ENCODE measurements at regions not wholly inside any gene's neighbourhood (a gene's known extent, or its start where the extent isn't known, plus 50 kb on each side); places are given as distances from the start of the nearest gene placed in this dataset.
"Not testable (repeated sequence)": the region's sequence is repeated elsewhere in the genome, so short reads cannot be mapped to it uniquely, and the experiment has no call there.

DNA sequence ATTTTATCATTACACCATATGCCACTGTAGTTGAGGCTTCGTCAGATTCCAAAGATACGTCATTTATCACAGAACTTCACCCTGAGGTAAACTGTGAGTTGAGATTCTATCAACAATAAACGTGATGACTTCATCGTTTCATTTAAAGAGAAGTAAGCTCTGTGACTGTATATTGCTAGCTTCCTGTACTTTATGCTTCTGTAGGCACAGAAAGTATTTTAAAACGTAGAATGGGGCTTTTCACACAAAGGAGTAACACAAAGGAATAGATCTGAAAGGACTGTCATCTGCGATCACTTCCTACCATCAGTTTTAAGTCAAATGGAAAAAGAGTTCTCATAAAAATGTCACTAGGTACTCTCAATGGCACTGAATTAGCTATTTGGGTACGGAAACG lies 234.4 kb upstream of the MCHR2 start:
- no peak for DNase-seq (ENCODE audit: low read depth in 2 of 2)

GRCh38 chr6:100226811-100227210 lies 232.8 kb upstream of the MCHR2 start:
- no peak for DNase-seq (ENCODE audit: low read depth in 2 of 2)

DNA sequence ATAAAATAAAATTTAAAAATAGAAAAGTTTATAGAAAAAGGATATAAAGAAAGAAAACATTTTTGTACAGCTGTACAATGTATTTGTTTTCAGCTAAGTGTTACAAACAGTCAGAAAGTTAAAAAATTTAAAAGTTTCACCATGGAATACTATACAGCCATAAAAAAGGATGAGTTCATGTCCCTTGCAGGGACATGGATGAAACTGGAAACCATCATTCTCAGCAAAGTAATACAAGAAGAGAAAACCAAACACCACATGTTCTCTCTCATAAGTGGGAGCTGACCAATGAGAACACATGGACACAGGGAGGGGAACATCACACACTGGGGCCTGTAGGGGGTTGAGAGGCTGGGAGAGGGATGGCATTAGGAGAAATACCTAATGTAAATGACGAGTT lies 229.9 kb upstream of the MCHR2 start:
- not testable (repeated sequence) for DNase-seq (ENCODE audit: low read depth in 2 of 2)

- DNase-seq (ENCODE audit: low read depth in 2 of 2): no peak
Measured at GRCh38 chr6:100220543-100220942, 226.5 kb upstream of the MCHR2 start.

DNA sequence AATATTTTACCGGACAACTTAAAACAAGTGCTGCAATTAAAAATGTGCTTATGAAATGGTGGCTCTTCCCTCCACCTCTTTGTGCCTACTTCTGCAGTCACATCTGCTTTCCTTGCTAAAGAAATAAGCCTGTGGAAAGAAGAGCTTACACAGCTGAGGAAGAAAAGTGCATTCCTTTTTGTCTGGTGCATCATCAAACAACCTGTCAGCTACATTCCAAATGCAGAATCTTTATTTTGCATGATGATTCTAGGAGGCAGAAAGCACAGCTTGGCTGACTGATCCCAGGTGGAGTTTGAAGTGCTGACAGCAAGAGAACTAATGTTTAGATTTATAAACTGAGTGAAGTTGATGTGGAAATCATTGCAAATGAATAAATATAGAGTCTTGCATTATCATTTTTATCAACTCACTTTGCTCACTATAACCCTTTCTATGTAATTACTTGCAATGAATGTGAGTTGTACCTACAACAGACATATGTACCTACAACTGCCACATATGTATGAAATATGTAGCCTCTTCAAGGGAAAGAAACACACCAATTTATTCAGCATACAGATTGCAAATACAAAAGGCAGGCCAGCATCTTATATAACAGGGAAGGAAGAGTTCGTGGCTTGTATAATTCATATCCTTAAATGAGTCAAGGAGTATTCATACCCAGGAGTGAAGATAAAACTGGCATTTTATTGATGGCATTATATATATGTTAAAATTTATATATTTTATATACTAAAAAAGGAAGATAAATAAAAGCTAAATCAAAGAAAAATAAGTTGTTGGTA lies 223.4 kb upstream of the MCHR2 start:
- DNase-seq (ENCODE audit: low read depth in 2 of 2): no peak

DNA sequence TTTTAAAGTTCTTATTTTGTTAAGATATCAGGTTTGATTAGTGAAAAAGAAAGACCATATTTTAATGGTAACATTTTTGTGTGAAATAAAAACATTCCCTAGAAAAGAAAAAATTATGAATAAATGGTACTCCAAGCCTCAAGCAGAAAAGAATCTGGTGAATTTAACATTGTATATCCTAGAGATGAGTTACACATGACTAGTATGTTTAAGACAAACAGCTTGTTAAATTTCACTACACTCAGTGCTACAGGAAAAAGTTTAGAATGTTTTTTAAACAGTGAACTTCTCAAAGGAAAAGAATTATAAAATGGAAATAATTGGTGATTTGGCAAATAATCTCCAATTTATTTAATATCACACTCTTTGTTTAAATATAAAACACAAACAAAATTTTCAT lies 222.7 kb upstream of the MCHR2 start:
- no peak for DNase-seq (ENCODE audit: low read depth in 2 of 2)

DNA sequence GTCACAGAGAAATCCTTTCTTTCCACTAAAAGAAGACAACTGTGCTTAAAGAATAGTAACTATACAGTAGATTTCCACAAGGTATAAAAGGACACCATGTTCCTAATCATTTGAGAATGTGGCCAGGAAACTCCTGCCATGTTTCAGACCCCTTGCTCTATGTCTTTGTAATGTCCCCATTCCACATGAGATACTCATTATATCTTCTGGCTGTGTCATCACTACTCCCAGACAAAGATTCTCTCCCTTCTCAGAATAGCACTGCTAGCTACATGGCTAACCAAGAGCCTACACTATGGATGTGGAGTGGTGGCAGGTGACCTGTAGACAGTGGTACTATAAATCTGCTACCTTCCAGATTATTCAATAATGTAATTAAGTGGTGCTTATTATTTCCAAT lies 218.1 kb upstream of the MCHR2 start:
- DNase-seq (ENCODE audit: low read depth in 2 of 2): no peak

- DNase-seq (ENCODE audit: low read depth in 2 of 2): no peak
Measured at GRCh38 chr6:100210137-100211117, 216.4 kb upstream of the MCHR2 start.

- DNase-seq (ENCODE audit: low read depth in 2 of 2): no peak
Measured at GRCh38 chr6:100209323-100210136, 215.5 kb upstream of the MCHR2 start.

GRCh38 chr6:100203400-100203799 lies 209.4 kb upstream of the MCHR2 start:
- DNase-seq (ENCODE audit: low read depth in 2 of 2): no peak

DNA sequence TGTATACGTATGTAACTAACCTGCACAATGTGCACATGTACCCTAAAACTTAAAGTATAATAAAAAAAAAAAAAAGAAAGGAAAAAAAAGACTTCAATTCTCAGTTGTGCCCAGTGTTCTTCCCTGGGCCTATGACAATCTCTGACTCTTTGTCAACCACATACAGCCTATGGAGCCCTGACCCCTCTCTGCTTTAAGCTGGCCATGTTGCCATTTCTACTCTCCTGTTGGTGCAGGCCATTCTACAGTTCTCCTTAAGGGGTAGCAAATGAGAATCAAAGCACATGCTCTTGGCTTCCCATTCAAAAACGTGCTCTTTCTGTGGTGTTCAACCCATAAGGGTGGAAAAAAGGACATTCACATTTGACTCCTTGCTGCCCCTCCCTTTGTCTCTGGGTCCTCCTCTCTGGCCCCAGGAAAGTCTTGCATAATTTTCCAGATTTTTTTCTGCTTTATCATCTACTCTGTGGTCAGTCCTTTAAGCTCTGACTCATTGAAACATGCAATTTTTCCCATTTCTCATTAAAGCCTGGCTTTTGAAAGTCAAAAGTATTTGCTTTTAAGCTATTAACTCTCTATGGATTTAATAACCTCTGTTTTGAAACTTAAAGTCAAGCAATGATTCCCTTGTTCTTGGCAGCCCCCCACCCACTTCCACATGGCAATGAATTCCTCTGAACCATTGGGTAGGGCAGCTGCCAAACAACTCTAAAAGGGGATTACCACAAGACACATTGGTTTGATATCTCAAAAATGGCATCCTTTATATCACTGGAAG lies 208.6 kb upstream of the MCHR2 start:
- DNase-seq (ENCODE audit: low read depth in 2 of 2): no peak

DNA sequence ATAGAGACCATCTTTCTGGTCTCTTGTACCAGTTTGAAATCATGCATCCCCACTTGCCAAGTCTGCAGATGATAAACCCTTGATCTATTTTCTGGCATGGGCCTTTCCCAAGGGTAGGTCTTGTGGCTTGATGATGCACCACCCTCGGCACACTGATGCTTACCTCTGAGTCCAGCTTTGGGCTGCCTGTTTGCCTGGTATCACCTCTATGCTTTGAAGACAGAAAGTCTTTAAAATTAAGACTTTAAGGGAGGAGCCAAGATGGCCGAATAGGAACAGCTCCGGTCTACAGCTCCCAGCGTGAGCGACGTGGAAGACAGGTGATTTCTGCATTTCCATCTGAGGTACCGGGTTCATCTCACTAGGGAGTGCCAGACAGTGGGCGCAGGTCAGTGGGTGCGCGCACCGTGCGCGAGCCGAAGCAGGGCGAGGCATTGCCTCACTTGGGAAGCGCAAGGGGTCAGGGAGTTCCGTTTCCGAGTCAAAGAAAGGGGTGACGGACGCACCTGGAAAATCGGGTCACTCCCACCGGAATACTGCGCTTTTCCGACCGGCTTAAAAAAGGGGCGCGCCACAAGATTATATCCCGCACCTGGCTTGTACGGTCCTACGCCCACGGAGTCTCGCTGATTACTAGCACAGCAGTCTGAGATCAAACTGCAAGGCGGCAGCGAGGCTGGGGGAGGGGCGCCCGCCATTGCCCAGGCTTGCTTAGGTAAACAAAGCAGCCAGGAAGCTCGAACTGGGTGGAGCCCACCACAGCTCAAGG lies 202.4 kb upstream of the MCHR2 start:
- DNase-seq (ENCODE audit: low read depth in 2 of 2): not testable (repeated sequence)

GRCh38 chr6:100195244-100195643 lies 201.2 kb upstream of the MCHR2 start:
- DNase-seq (ENCODE audit: low read depth in 2 of 2): not testable (repeated sequence)

- DNase-seq (ENCODE audit: low read depth in 2 of 2): no peak
Measured at GRCh38 chr6:100194535-100194934, 200.5 kb upstream of the MCHR2 start.

DNA sequence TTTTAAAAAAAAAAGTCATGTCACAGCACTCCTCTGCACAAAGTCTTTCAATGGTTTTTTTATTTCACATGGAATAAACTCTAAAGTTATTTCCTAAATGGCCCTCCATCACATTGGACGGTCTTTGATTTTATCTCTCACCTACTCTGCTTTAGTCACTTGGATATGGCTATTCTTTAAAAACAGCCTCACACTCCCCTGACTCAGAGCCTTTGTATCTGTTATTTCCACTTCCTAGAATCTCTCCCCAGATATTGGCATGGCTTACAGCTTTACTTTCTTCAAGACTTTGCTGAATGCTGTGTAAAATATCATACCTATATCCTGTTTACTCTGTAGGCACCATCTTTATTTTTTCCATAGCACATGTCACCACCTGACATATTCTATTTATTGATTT lies 194.7 kb upstream of the MCHR2 start:
- no peak for DNase-seq (ENCODE audit: low read depth in 2 of 2)

GRCh38 chr6:100186552-100186951 lies 192.5 kb upstream of the MCHR2 start:
- no peak for DNase-seq (ENCODE audit: low read depth in 2 of 2)

DNA sequence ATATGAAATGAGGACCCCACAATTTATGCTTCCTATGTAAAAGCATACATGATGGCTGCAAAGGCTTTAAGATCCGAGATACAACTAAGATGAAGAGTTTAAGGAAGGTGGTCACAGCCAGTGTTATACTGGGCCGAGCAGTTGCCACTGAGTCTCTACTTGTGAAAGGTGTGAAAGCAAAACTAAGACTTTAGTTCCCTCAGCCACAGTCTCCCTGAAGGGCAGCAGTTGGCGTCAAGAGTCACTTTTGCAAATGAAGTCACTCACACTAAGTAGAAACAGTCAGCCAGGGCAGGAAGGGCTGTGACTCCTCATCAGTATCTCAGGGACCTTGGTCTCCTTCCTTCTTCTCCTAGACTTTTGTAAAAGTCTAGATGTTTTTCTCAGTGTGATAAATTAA lies 191.6 kb upstream of the MCHR2 start:
- no peak for DNase-seq (ENCODE audit: low read depth in 2 of 2)

DNA sequence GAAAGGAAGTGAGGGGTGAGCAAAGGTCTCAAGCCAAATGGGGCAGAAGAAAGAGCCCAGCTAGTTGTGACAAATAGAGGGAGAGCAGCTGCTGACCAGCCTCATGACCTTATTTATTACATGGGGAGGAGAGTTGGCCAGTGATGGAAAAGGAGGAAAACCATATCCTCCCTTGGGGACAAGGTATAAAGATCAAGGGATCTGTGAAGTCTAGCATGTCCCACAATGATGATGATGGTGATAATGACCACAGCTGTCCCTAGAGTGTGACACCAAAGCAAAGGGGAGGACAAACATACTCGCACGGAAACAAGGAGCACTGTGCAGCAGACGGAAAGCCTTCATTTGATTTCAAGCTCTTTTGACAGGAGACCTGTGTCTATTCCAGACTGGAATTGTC lies 190.4 kb upstream of the MCHR2 start:
- DNase-seq (ENCODE audit: low read depth in 2 of 2): no peak

DNA sequence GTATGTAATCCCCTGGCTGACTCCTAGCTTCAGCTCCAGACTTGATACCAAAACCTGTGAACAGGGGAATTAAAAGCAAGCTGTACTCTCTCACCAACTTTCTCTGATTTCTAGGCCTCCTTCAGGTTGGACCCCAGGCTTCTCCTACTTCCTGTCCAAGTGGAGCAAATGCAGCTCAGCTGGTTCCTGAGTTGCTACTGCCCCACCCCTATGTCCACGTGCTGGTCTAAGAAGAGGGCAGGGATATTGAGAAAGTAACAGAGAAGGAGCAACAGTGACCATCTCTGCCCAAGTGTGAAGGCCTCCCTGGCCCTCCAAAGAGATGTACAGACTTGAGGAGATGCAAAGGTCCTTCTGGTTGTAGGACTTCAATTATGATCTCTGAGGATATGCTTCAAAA lies 188.3 kb upstream of the MCHR2 start:
- no peak for DNase-seq (ENCODE audit: low read depth in 2 of 2)

DNA sequence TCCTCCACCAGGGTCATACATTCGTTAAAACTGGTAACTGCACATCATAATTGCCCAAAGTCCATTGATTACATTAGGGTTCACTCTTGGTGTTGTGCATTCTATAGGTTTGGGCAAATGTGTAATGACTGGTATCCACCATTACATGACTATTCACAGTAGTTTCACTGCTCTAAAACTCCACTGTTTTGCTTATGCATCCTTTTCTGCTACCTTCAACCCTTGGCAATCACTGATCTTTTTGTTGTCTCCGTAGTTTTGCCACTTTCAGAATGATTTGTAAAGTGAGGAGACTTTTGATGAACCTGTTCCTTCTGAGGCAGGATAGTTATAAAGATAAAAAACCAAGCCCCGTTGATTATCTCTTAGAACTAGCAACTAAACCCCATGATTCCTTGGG lies 187.3 kb upstream of the MCHR2 start:
- DNase-seq (ENCODE audit: low read depth in 2 of 2): no peak
